ENCODE measurements at regions not wholly inside any gene's neighbourhood (a gene's known extent, or its start where the extent isn't known, plus 50 kb on each side); places are given as distances from the start of the nearest gene placed in this dataset.

DNA sequence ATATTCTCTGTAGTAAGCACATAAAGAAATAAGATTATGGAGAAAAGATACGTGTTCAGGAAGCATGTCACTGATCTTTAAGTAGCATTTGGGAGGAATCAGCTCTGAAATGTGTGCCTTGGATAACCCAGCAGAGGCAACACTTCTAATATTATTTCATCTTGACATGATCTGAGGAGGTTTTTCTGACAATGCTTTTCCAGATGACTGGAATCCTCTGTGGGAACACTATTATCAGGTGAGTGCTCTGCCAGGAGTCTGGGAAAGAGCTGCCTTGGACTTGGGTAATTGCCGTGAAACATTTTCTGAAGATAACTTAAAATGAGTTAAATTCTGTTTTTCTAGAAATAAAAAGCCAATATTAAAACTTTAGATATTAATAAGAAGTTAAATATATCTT lies 78.2 kb upstream of the QRFPR start:
- TF ChIP-seq SREBF1 (IDR thresholded peaks at IDR 0.05; ENCODE audit: low read length), result no peak
- no peak for TF ChIP-seq SIN3A (IDR thresholded peaks at IDR 0.05; ENCODE audit: low read depth, low read length)
- TF ChIP-seq CREM (IDR thresholded peaks at IDR 0.05; ENCODE audit: low read depth), result no peak
- TF ChIP-seq CHD2 (IDR thresholded peaks at IDR 0.05; ENCODE audit: borderline replicate concordance, low read depth, low read length), result no peak

Measured in GM12878 (cell line).